ENCODE measurements at regions not wholly inside any gene's neighbourhood (a gene's known extent, or its start where the extent isn't known, plus 50 kb on each side); places are given as distances from the start of the nearest gene placed in this dataset.
"Not testable (repeated sequence)": the region's sequence is repeated elsewhere in the genome, so short reads cannot be mapped to it uniquely, and the experiment has no call there.

DNA sequence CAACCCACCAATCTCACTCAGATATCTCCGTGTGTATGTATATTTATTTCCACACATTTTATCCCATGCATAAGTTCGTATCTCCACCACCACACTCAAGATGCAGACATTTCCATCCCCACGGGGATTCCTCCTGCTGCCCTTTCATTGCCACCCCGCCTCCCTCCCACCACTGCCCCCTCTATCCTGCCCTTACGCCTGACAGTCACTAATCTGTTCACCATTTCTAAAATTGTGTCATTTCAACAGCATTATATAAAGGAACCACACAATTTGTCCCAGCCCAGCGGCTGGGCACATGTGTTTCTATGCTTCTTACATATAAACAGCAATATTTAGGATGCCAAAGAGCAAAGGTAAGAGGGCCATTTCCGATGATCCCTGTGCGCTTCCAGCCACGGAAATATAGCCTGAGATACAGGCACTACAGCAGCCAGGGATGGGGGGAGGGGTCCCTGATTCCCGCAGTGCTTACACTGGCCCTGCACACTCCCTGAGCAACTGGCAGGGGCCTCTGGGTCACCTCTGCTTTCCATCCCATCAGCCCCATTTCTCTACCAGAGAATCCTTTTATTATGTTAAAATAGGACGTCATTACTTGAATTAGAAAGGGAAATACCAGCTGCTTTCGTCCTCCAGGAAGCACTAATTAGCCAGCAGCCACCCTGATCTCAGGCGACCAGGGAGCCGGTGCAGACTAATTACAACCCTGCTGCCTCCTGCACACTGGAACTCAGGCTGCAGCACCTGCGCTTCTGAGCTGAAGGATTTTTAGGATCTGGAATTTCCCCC lies 372.0 kb upstream of the ATP10A start:
- ATAC-seq = no peak
- Mint-ChIP-seq H3K9me3 (peaks cover 0 to 7% of the 10 kb centered on the region in 2 donors), H3K36me3 (peaks cover 0 to 5% of the 10 kb centered on the region in 2 donors), H3K27ac (no peak overlapping the region)
- no peak for DNase-seq (ENCODE audit: low spot score in 2 of 2)

DNA sequence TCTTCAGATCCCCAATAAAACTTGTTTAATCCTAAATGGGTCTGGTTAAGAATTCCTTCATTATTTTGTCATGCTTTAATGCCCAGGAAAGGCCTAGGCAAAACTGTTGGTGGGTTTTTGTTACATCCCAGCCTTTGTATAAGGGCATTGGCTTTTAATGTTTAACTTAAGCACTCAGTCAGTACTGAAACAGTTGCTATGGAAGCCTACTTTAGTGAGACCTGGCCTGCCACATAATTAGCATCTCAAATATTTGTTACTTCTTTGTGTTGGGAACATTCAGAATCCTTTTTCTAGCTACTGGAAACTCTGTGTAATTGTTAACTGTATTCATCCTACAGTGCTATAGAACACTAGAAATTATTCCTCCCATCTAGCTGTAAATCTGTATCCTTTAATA lies 369.6 kb upstream of the ATP10A start:
- ATAC-seq = no peak

DNA sequence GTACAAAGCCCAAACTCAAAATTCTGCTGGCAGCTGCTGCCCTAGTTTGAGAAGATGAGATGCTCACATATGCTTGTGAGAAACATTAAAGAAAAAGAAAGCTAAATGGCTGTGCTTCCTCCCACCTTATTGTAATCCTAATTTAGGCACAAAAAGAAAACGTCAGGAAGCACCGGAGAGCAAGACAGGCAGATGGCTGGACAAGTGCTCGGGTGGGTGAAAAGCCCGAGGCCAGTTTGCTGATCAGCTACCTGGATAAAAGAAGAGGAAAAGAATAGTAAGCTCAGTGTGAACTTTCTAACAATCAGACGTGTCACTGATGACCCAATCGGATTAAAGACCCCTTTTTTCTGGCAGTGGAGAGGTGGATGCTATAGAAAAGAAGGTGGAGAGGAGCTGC lies 368.0 kb upstream of the ATP10A start:
- no peak overlapping the region for H3K27ac Mint-ChIP-seq
- no peak for ATAC-seq
- DNase-seq (ENCODE audit: low spot score in 2 of 2) = no peak

More for the DNA sequence above, 369.6 kb upstream of the ATP10A start:
- no peak for DNase-seq (ENCODE audit: low spot score in 2 of 2)
- Mint-ChIP-seq H3K9me3 (peaks cover 10 to 12% of the 10 kb centered on the region in 2 donors), H3K27ac (no peak overlapping the region), H3K36me3 (peaks cover 0 to 6% of the 10 kb centered on the region in 2 donors)

DNA sequence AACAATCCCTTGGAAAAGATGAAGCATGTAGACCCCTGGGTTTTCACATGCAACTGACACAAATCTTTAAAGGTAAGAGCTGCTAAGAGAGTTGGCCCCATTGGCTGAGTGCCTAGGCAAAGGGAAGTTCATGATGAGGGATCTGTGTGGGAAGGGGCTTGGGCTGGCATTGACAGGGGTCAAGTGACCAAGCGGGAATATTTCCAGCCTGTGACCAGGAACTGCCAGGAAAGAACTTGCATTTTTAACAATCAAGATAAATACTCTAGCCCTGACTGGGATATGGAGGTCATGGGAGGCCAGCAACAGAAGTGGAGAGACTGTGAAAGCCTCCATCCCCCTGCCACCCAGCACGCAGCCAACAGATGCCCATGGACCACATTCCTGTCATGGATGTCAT lies 361.1 kb upstream of the ATP10A start:
- Mint-ChIP-seq H3K9me3 (peaks cover 14 to 15% of the 10 kb centered on the region in 2 donors), H3K27ac (no peak overlapping the region), H3K36me3 (peaks cover 0 to 11% of the 10 kb centered on the region in 2 donors)
- no peak for ATAC-seq
- DNase-seq (ENCODE audit: low spot score in 2 of 2) = no peak

More for the DNA sequence above, 368.0 kb upstream of the ATP10A start:
- Mint-ChIP-seq H3K9me3 (peaks cover 19 to 20% of the 10 kb centered on the region in 2 donors), H3K36me3 (peaks cover 0 to 15% of the 10 kb centered on the region in 2 donors)

DNA sequence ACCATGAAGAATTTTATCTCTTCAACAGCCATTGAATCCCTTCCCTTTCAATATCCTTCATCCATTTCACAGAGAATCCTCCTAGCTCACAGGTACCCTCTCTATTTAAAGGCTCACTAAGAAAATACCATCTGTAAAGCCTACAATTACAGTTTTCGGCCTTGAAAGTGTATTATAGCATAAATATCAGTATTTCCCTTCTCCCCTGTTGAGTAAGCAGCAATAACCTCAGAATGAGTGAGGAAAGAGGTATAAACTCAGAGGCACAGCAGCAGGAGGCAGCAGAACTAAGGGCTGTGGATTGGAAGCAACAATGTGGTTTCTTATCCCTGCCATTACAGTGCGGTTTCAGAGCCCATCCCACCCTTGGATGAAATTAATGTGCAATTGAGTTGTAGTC lies 360.6 kb upstream of the ATP10A start:
- Mint-ChIP-seq H3K27ac (no peak overlapping the region), H3K36me3 (peaks cover 0 to 11% of the 10 kb centered on the region in 2 donors), H3K9me3 (peaks cover 14% of the 10 kb centered on the region in 2 donors)
- ATAC-seq (no peak), DNase-seq (ENCODE audit: low spot score in 2 of 2) (no peak)

DNA sequence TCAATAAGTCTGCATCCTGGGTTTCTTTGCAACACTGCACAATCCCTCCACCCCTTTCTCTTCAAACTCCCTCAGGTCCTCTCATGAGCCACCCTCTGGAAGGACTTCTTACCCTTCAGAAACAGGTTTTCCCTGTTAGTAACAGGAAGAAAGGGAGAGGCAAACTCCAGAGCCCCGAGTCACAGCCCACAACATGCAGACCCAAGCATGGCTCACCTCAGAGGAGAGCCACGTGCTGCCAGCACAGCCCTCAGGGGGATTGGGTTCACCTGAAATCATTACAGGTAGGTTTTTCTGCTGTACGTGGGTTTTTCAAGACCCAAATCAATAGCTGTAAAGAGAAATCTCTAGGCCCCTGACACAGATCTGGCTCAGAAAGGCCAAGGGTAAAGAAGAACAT lies 359.7 kb upstream of the ATP10A start:
- no peak for ATAC-seq
- no peak overlapping the region for H3K27ac Mint-ChIP-seq
- H3K36me3 Mint-ChIP-seq = peaks cover 0 to 11% of the 10 kb centered on the region in 2 donors
- peaks cover 9 to 10% of the 10 kb centered on the region in 2 donors for H3K9me3 Mint-ChIP-seq
- no peak for DNase-seq (ENCODE audit: low spot score in 2 of 2)

DNA sequence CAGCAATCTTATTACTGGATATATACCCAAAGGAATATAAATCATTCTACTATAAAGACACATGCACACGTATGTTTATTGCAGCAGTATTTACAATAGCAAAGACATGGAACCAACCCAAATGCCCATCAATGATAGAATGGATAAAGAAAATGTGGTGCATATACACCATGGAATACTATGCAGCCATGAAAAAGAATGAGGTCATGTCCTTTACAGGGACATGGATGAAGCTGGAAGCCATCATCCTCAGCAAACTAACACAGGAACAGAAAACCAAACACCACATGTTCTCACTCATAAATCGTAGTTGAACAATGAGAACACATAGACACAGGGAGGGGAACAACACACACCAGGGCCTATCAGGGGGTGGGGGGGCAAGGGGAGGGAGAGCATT lies 353.9 kb upstream of the ATP10A start:
- not testable (repeated sequence) for DNase-seq (ENCODE audit: low spot score in 2 of 2); H3K27ac Mint-ChIP-seq; H3K36me3 Mint-ChIP-seq; ATAC-seq; H3K9me3 Mint-ChIP-seq

DNA sequence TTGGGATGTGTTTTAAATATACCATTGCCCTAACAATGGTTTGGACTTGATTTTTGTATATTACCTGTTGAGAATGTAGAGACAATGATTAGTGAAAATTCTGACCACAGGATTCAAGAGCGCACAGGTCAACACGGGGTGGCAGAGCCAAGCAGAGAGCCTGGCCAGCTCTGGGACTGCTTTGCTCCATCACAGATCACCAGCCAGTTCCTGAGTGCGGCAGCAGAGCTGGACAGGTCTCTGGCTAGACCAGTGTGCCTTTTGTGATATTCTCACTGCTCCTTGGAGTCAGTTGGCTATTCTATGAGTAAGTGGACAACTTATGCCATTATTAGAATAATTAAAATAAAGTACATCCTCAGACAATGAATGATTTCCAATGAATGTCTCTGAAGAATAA lies 351.2 kb upstream of the ATP10A start:
- DNase-seq (ENCODE audit: low spot score in 2 of 2) (no peak), ATAC-seq (no peak)
- Mint-ChIP-seq H3K36me3 (no peaks in the 10 kb centered on the region), H3K9me3 (peaks cover 0 to 4% of the 10 kb centered on the region in 2 donors), H3K27ac (no peak overlapping the region)

DNA sequence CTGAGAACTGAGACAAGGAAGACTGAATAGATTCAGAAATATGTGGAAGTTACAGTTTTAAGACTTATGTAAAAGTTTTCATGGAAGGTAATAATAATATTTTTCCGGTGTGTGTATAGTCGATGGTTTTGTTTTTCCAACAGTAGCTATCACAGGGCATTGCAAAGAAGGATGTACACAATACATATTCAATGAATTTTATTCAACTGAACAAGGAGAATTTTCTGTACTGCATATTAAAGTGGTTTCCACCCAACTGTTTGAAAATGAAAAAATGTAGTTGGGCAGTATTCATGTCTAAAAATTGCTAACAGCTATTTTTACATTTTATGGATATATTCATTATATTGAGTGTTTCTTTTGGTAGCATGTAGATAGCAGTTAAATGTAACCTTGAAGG lies 350.3 kb upstream of the ATP10A start:
- ATAC-seq (no peak), DNase-seq (ENCODE audit: low spot score in 2 of 2) (no peak)
- Mint-ChIP-seq H3K9me3 (peaks cover 0 to 4% of the 10 kb centered on the region in 2 donors), H3K36me3 (no peaks in the 10 kb centered on the region), H3K27ac (no peak overlapping the region)

DNA sequence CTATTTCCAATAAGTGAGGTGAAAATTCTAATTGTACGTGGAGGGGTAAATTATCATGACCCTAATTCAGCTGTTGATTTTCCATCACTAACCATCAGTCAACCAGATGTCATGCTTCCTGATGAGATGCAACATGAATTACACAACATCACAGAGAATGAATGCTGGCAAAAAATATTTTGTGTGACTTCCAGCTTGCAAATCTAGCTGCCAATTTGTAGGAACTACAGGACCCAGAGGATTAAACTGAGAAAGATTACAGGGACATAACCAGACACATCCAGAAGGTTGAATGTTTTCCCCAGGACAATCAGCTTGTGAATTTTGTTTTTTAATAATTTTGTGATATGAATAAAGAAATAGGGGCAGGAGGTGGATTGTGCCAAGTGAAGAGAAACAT lies 349.0 kb upstream of the ATP10A start:
- DNase-seq (ENCODE audit: low spot score in 2 of 2) (no peak), ATAC-seq (no peak)
- H3K9me3 Mint-ChIP-seq = peaks cover 0 to 2% of the 10 kb centered on the region in 2 donors
- no peaks in the 10 kb centered on the region for H3K36me3 Mint-ChIP-seq
- no peak overlapping the region for H3K27ac Mint-ChIP-seq

DNA sequence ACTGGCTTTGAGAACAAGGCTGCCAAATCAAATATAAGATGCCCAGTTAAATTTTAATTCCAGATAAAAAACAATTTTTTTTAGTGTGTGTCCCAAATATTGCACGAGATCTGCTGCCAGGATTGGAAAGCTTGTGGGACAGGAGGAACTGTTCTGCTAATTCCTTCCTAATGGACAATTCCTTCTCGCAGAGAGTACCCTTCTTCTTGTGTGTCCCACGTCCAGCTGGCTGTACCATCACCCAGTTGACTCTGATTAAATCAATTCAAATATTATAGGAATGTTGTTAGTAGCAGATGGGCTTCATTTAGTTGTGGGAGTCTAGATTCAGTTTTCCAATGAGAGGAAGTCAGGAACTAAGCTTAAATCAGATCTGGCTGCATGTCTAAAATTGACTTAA lies 347.9 kb upstream of the ATP10A start:
- no peak overlapping the region for H3K27ac Mint-ChIP-seq
- H3K36me3 Mint-ChIP-seq = no peaks in the 10 kb centered on the region

DNA sequence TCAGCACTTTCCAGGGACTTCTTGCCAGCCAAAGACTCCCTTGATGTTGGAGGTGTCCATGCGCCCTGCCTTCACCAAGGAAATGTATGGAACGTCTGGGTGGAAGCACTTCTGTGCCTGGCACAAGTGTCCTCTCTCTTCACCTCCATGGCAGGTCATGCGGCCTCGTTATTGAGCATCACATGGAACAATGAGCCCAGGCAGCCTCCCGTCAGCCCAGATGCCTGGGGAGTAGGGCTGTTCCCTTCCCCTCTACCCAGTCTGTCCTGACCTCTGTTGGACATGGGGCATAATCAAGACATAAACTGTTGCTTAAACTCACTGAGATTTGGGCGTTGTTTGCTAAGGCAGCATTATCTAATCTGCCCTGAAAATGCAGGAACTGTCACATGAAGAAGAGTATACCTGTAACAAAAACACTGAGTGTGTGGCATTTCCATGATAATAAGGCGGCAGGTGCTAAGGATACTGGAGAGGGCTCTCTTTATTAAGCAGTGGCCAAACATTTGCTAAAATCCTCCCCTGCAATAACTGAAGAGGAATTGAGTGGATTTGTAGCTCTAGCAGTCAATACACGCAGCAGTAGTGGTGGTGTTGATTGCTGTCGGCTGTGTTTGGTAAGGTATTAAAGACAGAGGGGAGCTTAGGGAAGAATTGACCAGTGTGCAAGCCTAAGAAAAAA lies 338.2 kb upstream of the ATP10A start:
- no peaks in the 10 kb centered on the region for H3K9me3 Mint-ChIP-seq
- DNase-seq (ENCODE audit: low spot score in 2 of 2) (no peak), ATAC-seq (no peak)
- H3K27ac Mint-ChIP-seq = no peak overlapping the region
- H3K36me3 Mint-ChIP-seq = no peaks in the 10 kb centered on the region

More for the DNA sequence above, 347.9 kb upstream of the ATP10A start:
- DNase-seq (ENCODE audit: low spot score in 2 of 2) (no peak), ATAC-seq (no peak)
- H3K9me3 Mint-ChIP-seq = no peaks in the 10 kb centered on the region

DNA sequence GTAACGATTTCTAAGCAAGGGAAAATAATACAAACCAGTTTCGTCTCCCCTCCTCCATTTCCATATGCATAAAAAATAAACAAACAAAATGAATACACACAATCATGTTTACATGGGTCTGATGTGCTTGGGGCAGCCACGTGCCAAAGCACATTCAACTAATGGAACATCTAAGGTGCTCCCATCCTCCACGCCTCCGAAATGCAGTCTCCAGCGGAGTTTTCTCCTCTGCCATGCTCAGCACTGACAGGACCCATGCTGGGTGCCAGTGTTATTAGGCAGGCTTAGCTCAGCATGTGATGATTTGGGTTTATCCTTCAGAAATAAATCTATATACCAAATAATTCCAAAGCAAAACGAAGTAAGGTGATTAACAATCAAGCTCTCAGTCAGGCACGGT lies 337.3 kb upstream of the ATP10A start:
- H3K36me3 Mint-ChIP-seq = no peaks in the 10 kb centered on the region
- no peak for ATAC-seq
- DNase-seq (ENCODE audit: low spot score in 2 of 2) = no peak
- no peak overlapping the region for H3K27ac Mint-ChIP-seq
- no peaks in the 10 kb centered on the region for H3K9me3 Mint-ChIP-seq

DNA sequence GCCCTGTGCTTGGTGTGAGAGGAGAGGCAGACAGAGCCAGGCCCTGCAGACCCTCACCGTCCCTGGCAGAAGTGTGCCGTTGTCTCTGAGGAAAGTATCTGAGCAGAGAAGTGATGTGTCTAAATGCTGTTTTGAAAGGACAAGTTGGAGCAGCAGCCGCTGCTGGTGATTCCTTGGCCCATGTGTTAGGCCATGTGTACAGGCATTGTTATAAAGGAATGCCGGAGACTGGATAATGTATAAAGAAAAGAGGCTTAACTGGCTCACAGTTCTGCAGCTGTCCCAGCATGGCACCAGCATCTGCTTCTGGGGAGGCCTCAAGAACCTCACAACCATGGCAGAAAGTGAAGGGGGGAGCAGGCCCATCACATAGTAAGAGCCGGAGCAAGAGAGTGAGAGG lies 334.6 kb upstream of the ATP10A start:
- Mint-ChIP-seq H3K9me3 (no peaks in the 10 kb centered on the region), H3K27ac (no peak overlapping the region), H3K36me3 (no peaks in the 10 kb centered on the region)
- DNase-seq (ENCODE audit: low spot score in 2 of 2) = no peak
- no peak for ATAC-seq

DNA sequence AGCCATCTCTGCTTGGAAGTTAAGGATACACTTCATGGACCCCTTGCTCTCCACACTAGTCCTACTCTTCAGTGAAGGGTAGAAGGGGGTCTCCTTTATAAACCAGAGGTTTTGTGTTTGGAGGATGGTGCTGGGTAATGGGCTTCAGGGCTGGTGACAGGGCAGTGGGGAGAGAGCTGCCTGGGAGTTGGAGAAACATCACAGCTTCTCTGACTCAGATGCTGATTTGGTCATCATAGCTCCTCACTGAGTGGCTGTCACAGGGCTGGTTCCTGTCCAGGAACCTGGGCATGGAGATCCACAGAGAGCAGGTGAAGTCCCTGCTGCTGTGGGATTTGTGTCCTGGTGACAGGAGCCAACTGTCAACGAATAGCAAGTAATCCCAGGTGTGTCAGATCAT lies 333.9 kb upstream of the ATP10A start:
- H3K9me3 Mint-ChIP-seq = no peaks in the 10 kb centered on the region
- no peak for ATAC-seq
- H3K27ac Mint-ChIP-seq = no peak overlapping the region

DNA sequence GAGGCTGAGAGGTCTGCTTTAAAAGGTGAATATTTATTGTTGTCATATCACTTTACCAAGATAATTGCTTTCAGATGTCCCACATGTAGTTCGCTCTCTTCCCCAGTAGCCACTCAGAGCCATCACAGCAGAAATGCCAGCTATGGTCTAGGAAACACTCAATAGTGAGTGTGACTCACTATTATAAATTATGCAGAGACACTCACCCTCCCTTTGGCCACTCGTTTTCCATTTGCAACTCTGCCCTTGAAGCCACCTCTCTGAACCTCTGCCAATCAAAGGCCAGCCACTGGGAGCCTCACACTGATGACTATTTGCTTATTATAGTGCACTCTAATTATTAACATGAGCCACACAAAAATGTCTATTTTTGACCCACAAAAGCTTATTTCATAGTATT lies 328.1 kb upstream of the ATP10A start:
- H3K9me3 Mint-ChIP-seq = no peaks in the 10 kb centered on the region
- H3K27ac Mint-ChIP-seq = no peak overlapping the region
- ATAC-seq (no peak), DNase-seq (ENCODE audit: low spot score in 2 of 2) (no peak)
- no peaks in the 10 kb centered on the region for H3K36me3 Mint-ChIP-seq

More for the DNA sequence above, 333.9 kb upstream of the ATP10A start:
- DNase-seq (ENCODE audit: low spot score in 2 of 2) = no peak
- H3K36me3 Mint-ChIP-seq = no peaks in the 10 kb centered on the region

DNA sequence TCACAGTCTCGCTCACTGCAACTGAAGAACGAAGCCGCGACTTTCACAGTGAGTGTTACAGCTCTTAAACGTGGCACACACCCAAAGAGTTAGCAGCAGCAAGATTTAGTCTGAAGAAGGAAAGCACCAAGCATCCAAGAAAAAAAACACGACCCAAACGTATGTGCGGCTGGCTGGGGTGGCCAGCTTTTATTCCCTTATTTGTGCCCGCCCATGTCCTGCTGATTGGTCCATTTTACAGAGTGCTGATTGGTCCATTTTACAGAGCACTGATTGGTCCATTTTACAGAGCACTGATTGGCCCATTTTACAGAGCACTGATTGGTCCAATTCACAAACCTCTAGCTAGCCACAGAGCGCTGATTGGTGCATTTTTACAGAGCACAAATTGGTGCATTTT lies 323.0 kb upstream of the ATP10A start:
- ATAC-seq; DNase-seq (ENCODE audit: low spot score in 2 of 2); H3K36me3 Mint-ChIP-seq; H3K27ac Mint-ChIP-seq; H3K9me3 Mint-ChIP-seq: not testable (repeated sequence)

DNA sequence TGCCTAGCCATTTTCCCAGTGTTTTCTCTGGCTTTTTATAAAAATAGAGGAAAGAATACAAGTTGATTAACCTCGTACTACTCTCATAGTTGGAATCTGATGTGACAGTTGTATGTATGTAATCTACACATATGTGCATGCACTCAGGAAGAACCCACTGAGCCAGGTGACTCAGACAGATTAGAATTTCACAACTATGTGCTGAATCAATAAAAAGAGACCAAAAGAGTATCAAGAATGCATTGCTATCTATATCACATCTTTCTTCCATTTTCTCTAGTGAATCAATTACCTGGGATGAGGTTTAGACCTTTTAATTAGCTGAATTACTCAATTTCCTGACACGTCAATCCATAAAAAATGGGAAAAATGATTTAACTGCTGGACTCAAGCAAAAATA lies 319.3 kb upstream of the ATP10A start:
- Mint-ChIP-seq H3K9me3 (peaks cover 0 to 4% of the 10 kb centered on the region in 2 donors), H3K27ac (no peak overlapping the region), H3K36me3 (no peaks in the 10 kb centered on the region)
- no peak for DNase-seq (ENCODE audit: low spot score in 2 of 2)
- ATAC-seq = no peak

All from activated naive CD4-positive, alpha-beta T cell treated with anti-CD3 and anti-CD28 coated beads, Interleukin-2, amount 50 U/mL, for 72 hours (primary cell).